Dedifferentiated amniotic fluid mesenchymal stem cell (primary cell): ENCODE measurements at regions not wholly inside any gene's neighbourhood (a gene's known extent, or its start where the extent isn't known, plus 50 kb on each side); places are given as distances from the start of the nearest gene placed in this dataset.

Experiments
- DNase-seq: peaks from one replicate; pipeline ENCODE4 v3.0.0-alpha.2; 2016; ENCODE audit errors: extremely low spot score

GRCh38 chr4:145346081-145346480, 135.6 kb upstream of the SMAD1 start:
- DNase-seq: no peak

DNA sequence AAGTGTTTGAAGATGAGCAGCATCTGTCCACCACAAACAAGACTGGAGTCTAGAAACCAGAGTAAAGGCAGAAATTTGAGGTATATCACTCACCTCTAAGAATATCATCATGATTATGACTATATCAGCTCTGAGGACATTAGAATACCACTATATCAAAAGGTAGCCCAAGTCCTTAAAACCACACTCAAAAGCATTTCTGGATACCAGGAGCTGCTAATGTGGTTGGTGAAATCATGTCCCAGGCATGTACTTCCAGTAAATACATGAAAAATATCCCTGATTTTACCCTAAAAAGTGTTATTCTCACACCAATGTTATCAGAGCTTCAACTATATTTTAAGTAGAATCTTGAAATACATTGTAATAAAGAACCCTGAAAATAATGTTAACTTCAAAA, 136.3 kb upstream of the SMAD1 start:
- DNase-seq: no peak

DNA sequence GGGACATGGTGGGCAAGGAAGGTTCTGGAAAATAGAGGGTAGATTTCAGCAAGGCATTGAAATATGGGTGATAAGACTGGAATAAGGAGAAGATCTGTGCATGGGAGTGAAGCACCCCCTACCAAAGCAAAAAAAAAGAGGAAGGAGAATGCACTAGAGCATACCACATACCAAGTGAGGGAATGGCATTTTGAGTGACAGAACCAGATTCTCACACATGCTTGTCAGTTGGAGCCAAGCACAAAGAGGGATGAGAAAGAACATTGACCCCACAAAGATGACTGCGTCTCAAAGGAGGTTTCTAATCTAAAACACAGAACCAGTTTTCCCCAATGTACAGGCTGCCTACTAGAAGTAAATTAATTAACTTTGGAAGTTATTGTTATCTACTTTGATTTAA, 140.3 kb upstream of the SMAD1 start:
- no peak for DNase-seq

GRCh38 chr4:145340071-145340675, 141.5 kb upstream of the SMAD1 start:
- DNase-seq: no peak

DNA sequence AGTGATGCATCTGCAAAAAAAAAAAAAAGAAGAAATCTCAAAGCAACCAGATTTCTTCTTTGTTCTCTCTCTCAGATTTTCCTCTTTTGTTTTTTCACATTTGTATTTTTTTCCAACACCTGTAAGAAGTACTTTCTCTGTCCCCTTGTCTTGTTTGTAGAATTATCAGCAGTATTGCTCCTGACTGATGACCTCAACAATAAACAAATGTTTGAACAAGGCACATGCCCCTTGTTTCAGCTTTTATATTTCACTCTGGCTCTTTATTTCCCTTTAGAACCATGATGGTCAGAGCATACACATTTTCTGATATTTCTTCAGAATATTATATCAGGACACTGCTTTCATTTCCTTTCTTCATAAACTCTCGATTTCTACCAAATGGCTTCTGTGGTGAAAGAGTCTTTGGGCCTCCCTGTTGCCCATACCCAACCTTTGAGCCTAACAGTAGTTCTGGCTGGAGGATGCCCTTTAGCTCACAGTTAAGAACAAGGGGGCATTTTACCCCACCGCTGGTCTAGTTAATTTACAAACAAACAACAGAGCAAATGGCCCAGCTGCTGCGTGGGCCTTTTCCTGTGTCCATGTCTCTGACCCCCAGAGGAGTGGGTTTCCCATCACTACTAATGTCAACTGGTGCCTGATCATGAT, 142.5 kb upstream of the SMAD1 start:
- no peak for DNase-seq

DNA sequence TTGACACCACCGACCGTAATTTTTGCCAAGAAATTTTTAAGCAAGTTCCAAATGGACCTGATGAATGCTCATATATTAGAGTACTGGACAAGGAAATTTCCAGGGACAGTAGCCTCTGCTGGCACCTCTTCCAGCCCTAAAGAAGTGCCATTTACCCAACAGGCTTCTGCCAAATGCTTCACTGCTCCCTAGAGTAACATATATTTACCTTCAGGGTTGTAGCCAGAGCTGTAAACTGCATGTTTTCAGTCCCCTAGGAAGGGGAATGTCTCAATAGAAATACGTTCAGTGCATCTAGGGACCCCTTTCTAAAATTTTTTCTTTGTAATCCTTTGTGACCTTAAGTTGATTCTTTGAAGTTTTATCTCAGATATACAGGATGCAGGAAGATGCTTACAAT, 143.1 kb upstream of the SMAD1 start:
- no peak for DNase-seq

DNA sequence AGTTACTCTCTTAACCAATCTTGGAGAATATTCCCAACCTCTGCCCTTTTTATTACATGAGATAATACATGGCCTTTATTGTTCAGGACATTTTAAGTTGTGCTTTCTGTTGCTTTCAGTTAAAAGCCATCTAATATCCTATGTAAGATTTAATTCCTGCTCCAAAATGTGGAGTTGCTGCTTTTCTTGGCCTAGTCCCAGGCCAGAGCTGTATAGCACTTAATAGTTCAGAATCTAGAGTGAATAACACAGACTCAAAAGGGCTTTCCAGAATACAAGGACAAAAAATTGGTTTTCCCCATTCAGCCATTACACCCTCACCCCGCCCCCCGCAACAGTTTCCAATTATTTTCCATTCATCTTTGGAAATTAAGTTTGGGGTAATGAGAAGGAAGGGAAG, 144.3 kb upstream of the SMAD1 start:
- DNase-seq: no peak

GRCh38 chr4:145333786-145334185, 147.9 kb upstream of the SMAD1 start:
- no peak for DNase-seq

DNA sequence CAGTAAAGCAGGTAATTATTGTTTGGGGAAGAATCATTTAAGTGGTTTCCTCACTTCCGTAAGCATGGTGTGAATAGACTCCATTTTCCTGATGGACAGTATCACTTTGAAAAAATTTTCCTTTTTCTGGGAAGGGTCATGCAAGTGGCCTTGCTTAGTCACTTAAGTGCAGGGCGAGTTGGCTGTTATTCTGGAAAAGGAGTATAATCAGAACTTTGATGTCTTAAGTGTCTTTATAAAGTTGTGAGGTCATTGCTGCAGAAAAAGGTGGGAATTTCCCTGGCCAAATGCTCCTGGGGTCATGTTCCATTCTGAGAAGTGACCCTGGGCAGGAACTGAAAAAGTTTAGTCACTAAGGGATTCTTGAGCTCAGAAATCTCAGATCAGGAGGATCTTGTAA, 146.1 kb upstream of the OTUD4 start:
- no peak for DNase-seq

GRCh38 chr4:145324161-145324560, 143.8 kb upstream of the OTUD4 start:
- DNase-seq: no peak

DNA sequence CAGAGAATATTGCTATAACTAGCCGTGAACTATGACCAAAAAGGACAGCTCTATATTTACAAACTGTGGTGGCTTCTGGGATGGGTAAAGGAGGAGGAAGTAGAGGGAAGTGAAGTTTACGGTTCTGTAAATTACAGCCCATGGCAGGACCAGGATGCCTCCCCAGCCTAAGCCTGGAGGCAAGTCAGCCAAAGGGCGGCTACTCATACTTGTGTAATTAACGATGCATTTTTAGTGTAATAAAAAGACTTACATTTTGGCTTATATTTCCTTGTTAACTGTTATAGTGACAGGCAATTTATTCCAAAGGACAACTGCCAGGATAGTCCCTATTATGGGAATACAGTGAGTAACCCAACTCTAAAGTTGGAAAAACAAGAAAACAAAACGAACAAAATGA, 139.9 kb upstream of the OTUD4 start:
- no peak for DNase-seq

- DNase-seq: no peak
Observed at GRCh38 chr4:145319751-145320150, 139.4 kb upstream of the OTUD4 start.

GRCh38 chr4:145316897-145317574, 136.6 kb upstream of the OTUD4 start:
- no peak for DNase-seq

DNA sequence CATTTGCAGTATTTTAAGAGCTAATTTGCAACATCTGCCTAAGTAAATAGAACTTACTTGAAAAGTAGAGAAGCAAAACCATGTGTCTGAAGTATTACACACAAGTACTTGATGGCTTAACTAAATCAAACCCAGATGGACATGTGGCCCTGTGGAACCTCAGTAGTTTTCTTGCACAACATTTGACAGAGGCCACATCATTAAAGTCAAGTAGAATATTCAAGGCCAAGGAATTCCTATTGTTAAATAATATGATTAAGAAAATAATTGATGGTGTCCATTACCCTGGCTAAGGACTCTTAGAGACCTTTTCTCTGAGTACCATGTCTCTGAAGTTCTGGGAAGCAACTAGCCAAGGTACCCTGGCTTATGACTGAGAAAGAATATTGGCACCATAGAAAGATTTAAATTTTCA, 135.4 kb upstream of the OTUD4 start:
- DNase-seq: peak; percentile 64

DNA sequence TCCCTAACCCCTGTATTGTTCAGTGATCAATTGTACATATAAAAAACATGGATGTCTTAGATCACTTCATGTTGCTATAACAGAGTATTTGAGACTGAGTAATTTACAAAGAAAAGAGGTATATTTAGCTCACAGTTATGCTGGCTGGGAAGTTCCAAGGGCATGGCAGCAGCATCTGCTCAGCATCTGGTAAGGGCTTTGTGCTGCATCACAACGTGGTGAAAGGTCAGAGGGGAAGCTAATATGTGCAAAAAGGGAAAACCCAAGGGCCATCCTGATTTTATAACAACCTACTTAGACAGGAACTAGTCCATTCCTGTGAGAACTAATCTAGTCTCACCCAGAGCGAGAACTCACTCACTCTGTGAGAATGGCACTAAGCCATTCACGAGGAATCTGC, 128.2 kb upstream of the OTUD4 start:
- no peak for DNase-seq

DNA sequence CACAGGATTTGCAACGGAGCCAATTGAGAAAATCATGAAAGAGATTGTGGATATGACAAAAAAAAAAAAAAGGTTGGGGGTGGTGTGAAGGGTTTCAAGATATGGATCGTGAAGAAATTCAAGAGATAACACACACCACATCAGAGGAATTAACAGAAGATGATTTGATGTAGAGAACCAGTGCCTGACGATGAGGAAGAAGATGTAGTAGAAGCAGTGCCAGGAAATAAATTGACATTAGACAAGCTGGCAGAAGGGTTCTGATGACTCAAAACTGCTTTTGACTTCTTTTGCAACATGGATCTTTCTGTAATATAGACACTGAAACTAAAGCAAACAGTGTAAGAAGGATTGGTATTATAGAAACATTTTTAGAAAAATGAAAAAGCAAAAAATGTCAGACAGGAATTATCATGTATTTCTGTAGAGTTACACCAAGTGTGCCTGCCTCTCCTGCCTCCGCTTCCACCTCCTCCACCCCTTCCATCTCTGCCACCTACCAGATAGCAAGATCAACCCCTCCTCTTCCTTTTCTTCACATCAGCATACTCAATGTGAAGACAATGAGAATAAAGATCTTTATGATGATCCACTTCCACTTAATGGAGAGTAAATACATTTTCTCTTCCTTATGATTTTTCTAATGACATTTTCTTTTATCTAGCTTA, 127.5 kb upstream of the OTUD4 start:
- no peak for DNase-seq

GRCh38 chr4:145307120-145307519, 126.7 kb upstream of the OTUD4 start:
- DNase-seq: no peak

DNA sequence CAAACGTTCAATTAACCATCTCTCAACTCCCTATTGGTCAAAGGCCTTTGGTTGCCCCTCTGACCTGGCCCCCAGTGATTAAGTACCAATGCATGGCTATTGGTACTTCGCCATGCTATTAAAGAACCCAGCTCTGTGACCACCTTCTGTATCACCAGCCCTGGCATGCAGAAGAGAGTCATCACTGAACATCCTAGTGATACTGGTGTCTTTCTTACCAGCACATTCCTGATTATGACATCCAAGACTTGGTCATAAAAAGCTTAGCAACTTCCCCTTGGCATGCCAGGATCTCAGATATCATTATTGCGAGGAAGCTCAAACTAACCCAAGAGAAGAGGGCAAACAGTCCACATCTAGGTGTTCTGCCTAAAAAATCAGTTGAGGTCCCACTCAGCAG, 122.3 kb upstream of the OTUD4 start:
- no peak for DNase-seq

GRCh38 chr4:145301386-145302080, 121.1 kb upstream of the OTUD4 start:
- DNase-seq: no peak

DNA sequence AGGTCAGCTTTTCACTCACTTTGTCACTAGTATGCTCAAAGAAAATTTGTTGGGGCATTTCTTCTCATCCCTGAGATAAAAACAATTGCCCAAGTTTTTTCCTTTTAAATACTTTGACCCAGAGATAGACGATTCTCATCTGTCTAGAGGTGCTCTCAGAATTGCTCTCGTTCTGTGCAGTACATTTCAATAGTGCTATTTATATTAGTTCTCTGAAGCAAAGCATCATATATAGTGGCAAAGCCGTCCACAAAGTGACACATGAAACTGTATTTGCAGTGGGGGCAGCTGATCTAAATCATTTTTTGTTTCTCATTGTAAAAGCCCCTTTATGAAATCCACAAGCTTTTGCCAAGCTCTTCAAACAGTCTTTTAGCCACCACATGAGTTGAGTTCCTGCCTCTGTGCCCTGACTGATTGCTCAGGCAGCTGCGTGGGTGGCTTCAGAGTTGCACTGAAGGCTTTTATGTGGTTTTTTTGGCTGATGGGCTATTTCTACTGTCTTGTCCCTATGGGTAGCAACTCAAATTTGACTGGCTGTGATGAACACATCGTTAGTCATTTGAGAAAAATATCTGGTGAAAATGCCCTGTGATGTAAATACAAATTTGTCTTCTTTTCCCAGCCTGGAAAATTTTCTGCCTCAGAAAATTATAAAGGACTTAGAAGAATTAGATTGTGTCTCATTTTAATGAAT, 119.1 kb upstream of the OTUD4 start:
- peak; percentile 54 for DNase-seq

- DNase-seq: no peak
Observed at GRCh38 chr4:145298885-145299284, 118.5 kb upstream of the OTUD4 start.

DNA sequence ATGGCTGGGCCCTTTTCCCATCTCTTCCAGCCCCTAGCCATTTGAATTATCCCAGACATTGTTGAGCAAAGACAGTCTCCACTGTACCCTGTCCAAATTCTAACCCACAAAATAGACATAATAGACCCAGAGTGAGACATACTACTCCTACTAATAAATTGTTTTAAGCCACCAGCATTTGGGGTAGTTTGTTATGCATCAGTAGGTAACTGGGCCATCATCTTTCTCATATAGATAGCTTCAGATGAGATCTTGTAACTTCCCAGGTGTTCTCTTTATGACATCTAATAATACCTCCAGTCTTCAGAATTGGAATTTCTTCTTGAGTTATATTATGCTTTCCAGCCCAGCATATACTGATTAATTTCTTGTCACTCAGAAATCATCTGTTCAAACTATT, 117.2 kb upstream of the OTUD4 start:
- no peak for DNase-seq
